Keratinocyte (primary cell): ENCODE measurements at regions not wholly inside any gene's neighbourhood (a gene's known extent, or its start where the extent isn't known, plus 50 kb on each side); places are given as distances from the start of the nearest gene placed in this dataset.

Experiments
- DNase-seq: peaks from one replicate; pipeline ENCODE4 v3.0.0-alpha.2; 2011; ENCODE audit warnings: low read depth, missing footprints, low spot score
- FAIRE-seq: peaks from 2 replicates; lab custom pipeline; 2011; peaks lifted over from hg19 to GRCh38; lab: Jason Lieb, UNC
- H2AFZ ChIP-seq: 2 replicates; pipeline ENCODE4 v1.6.0; 2012; ENCODE audit warnings: low read length, control low read depth, inconsistent platforms; ENCODE audit not compliant: control insufficient read depth
- H3K27ac ChIP-seq: 2 replicates; pipeline ENCODE4 v1.5.1; 2011; ENCODE audit warnings: low read length; ENCODE audit not compliant: control insufficient read depth, insufficient read depth
- H3K27me3 ChIP-seq: 3 replicates; pipeline ENCODE4 v1.6.0; 2011; ENCODE audit warnings: low read length; ENCODE audit not compliant: control insufficient read depth, insufficient read depth; ENCODE audit errors: extremely low read depth
- H3K36me3 ChIP-seq, 2 experiments: 2 replicates in 1 of 2; 3 replicates in 1 of 2; pipeline ENCODE4 v1.5.1; 2011; ENCODE audit warnings: low read length in 2 of 2, mild to moderate bottlenecking in 1 of 2; ENCODE audit not compliant: control insufficient read depth in 2 of 2, insufficient read depth in 2 of 2; ENCODE audit errors: extremely low read depth in 1 of 2
- H3K4me1 ChIP-seq: 3 replicates; pipeline ENCODE4 v1.5.1; 2011; ENCODE audit warnings: low read length; ENCODE audit not compliant: control insufficient read depth, insufficient read depth; ENCODE audit errors: extremely low read depth
- H3K4me2 ChIP-seq: 3 replicates; pipeline ENCODE4 v1.6.0; 2011; ENCODE audit warnings: low read depth, low read length; ENCODE audit not compliant: control insufficient read depth, insufficient read depth; ENCODE audit errors: extremely low read depth
- H3K4me3 ChIP-seq, 3 experiments: fragments of 200-600 bp in 1 of 3; sonication (generic) in 1 of 3; 2 replicates in 2 of 3; 3 replicates in 1 of 3; pipeline ENCODE4 v1.5.1; 2011 to 2016; ENCODE audit warnings: low read length in 3 of 3, mild to moderate bottlenecking in 3 of 3, control low read depth in 2 of 3, inconsistent platforms in 1 of 3, low read depth in 1 of 3, mixed read lengths in 1 of 3, mixed run types in 1 of 3, moderate library complexity in 1 of 3; ENCODE audit not compliant: control insufficient read depth in 2 of 3, insufficient read depth in 2 of 3; ENCODE audit errors: extremely low read depth in 1 of 3
- H3K79me2 ChIP-seq: 2 replicates; pipeline ENCODE4 v1.6.0; 2012; ENCODE audit warnings: low read length; ENCODE audit not compliant: control insufficient read depth, insufficient read depth
- H3K9ac ChIP-seq: 3 replicates; pipeline ENCODE4 v1.6.0; 2011; ENCODE audit warnings: low read length; ENCODE audit not compliant: control insufficient read depth, insufficient read depth; ENCODE audit errors: extremely low read depth
- H3K9me1 ChIP-seq: 3 replicates; pipeline ENCODE4 v1.6.0; 2011; ENCODE audit warnings: low read length; ENCODE audit not compliant: control insufficient read depth, insufficient read depth; ENCODE audit errors: extremely low read depth
- H3K9me3 ChIP-seq: 2 replicates; pipeline ENCODE4 v1.5.1; 2012; ENCODE audit warnings: low read depth, low read length; ENCODE audit not compliant: control insufficient read depth
- H4K20me1 ChIP-seq: 3 replicates; pipeline ENCODE4 v1.6.0; 2011; ENCODE audit warnings: low read length; ENCODE audit not compliant: control insufficient read depth, insufficient read depth; ENCODE audit errors: extremely low read depth
- CTCF ChIP-seq, 3 experiments: IDR thresholded peaks in 1 of 3; conservative IDR thresholded peaks in 1 of 3; optimal IDR thresholded peaks in 1 of 3; 2 replicates in 2 of 3; 3 replicates in 1 of 3; pipeline versions ENCODE3 to v1.5.1; 2011; ENCODE audit warnings: low read length in 3 of 3, mild to moderate bottlenecking in 3 of 3, moderate library complexity in 2 of 3, control low read depth in 1 of 3, inconsistent platforms in 1 of 3; ENCODE audit not compliant: insufficient read depth in 2 of 3; ENCODE audit errors: extremely low read depth in 1 of 3
- EZH2 ChIP-seq: IDR thresholded peaks from one replicate; pipeline ENCODE4 v1.6.1; 2012; ENCODE audit warnings: inconsistent platforms, mild to moderate bottlenecking, low read length, moderate library complexity
- dilution Hi-C: fragments of 300-500 bp; cut with MboI; formaldehyde crosslinking; loops from one replicate; pipeline ENCODE4 v1.7.0; 2020; ENCODE audit warnings: low sequenced_read_pairs; ENCODE audit not compliant: extremely low pct_ligation_motif_present

GRCh38 chr7:63028376-63029206 is 970.1 kb upstream of the ZNF722 start:
- Histone ChIP-seq H3K4me2 (no peak overlapping the region), H4K20me1 (no peaks in the 10 kb centered on the region), H3K9ac (no peak overlapping the region), H2AFZ (no peak overlapping the region), H3K27me3 (no peaks in the 10 kb centered on the region), H3K9me1 (no peaks in the 10 kb centered on the region), H3K9me3 (peaks cover 8% of the 10 kb centered on the region), H3K27ac (no peak overlapping the region), H3K79me2 (no peaks in the 10 kb centered on the region), H3K4me3 (no peak overlapping the region), H3K36me3 (no peaks in the 10 kb centered on the region), H3K4me1 (no peaks in the 10 kb centered on the region)
- FAIRE-seq (no peak), DNase-seq (no peak)
- dilution Hi-C loops = no loop called here
- no peak for TF ChIP-seq CTCF (optimal IDR thresholded peaks at IDR 0.05 in 1 of 3, IDR thresholded peaks at IDR 0.05 in 1 of 3, conservative IDR thresholded peaks at IDR 0.05 in 1 of 3; ENCODE audit: extremely low read depth in 1 of 3, insufficient read depth in 2 of 3, low read length in 3 of 3)
- no peak for TF ChIP-seq EZH2

DNA sequence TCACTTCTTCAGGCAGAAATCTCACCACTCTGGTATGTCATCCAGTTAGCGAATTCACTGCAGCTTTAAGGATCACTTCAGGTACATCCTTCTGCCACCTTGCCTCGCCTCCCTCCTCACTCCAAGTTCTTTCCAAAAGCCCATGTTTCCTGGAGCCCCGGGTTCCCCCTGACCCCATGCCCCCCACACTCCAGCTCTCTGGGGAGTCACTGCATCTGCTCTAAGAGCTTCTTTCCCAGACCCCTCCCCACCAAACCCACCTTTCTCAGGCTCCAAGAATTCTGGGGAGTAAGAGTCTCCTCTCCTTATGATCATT is 969.5 kb upstream of the ZNF722 start:
- dilution Hi-C loops = no loop called here
- no peak overlapping the region for H3K9ac ChIP-seq
- no peak overlapping the region for H2AFZ ChIP-seq
- H3K4me2 ChIP-seq = no peak overlapping the region
- H4K20me1 ChIP-seq = no peaks in the 10 kb centered on the region
- FAIRE-seq = no peak
- no peaks in the 10 kb centered on the region for H3K79me2 ChIP-seq
- H3K36me3 ChIP-seq = no peaks in the 10 kb centered on the region
- no peak for DNase-seq
- no peaks in the 10 kb centered on the region for H3K4me1 ChIP-seq
- no peak overlapping the region for H3K4me3 ChIP-seq
- TF ChIP-seq EZH2 = no peak
- TF ChIP-seq CTCF (optimal IDR thresholded peaks at IDR 0.05 in 1 of 3, IDR thresholded peaks at IDR 0.05 in 1 of 3, conservative IDR thresholded peaks at IDR 0.05 in 1 of 3; ENCODE audit: extremely low read depth in 1 of 3, insufficient read depth in 2 of 3, low read length in 3 of 3) = no peak
- H3K27ac ChIP-seq = no peak overlapping the region
- no peaks in the 10 kb centered on the region for H3K9me1 ChIP-seq
- no peaks in the 10 kb centered on the region for H3K27me3 ChIP-seq
- peaks cover 8% of the 10 kb centered on the region for H3K9me3 ChIP-seq
